Stimulated activated CD8-positive, alpha-beta memory T cell treated with anti-CD3 and anti-CD28 coated beads, Interleukin-12 subunit alpha, Interleukin-12 subunit beta, amount 100 ng/mL, for 1 hour (primary cell): ENCODE measurements at regions not wholly inside any gene's neighbourhood (a gene's known extent, or its start where the extent isn't known, plus 50 kb on each side); places are given as distances from the start of the nearest gene placed in this dataset.

ENCODE experiments used
- DNase-seq: peaks from one replicate; pipeline ENCODE4 v3.0.0-alpha.2; 2020; ENCODE audit warnings: low read depth

DNA sequence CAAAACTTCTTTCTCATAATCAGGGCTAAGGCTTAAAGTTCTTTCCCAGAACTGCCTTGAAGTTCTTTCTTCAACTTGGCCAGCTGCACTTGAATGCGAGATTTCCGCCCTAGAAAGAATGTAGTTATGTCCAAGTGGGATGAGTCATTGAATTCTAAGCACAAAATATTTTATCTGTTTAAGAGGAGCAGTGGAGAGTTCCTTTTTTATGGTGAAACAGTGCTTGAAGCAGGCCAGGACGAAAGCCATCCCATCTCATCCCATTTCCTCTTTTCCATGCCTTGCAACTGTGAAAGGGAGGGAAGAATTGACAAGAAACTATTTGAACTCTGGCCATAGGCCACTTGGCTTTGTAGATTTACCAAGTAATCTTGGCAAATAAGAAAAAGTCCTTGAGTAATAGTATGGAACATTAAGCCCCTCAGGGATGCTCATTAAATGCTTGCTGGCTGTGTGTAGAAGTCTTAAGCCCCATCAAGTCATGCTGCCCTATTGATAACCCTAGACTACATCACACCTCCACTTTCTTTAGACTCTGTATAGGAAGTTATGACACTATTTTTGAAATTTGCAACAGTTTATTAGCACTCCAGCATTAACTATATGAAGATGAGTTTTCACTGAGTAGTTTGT, 174.5 kb downstream of the KCTD12 start:
- no peak for DNase-seq

DNA sequence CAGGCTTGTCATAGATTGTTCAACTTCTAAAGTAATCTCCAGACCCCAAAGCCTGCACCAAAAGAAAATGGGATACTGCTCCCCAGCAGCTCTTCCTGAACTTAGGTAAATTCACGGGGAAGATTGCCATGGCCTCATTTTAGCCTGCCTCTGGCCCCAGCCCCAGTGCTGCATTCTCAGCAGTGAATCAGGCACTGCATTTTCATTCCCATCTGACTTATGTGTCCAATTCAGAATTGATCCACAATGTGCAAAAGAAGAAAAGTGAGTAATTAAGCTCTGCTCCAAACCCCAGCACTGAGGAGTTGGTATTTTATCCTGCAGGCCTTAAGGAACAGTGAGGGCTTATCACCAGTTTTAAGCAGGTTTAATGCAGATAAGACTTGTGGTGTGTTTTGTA, 176.4 kb downstream of the KCTD12 start:
- DNase-seq = no peak

DNA sequence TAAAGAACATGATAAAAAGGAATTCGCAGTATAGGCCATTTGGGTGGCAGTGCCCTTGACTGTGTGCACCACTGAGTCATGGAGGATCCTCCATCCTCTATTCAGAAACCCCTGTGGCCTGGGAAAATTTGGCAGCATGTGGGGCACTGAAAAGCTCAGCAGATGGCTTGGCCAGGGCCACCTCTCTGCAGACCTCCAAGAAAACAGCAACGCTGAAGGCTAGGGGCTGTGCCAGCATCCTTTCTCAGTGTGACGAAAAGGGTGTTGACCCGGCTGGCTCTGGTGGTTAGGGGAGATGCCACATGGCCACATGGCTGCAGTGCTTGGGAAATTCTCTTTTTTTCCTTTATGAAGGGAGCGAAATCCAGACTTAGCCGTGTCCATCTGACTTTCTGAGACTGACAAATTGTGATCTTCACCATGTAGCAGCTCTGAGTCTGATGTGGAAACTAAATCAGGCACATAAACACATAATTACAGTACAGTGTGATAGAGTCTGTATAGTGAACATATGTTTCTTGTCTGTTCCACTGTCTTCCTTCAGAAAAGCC, 178.0 kb downstream of the KCTD12 start:
- no peak for DNase-seq

DNA sequence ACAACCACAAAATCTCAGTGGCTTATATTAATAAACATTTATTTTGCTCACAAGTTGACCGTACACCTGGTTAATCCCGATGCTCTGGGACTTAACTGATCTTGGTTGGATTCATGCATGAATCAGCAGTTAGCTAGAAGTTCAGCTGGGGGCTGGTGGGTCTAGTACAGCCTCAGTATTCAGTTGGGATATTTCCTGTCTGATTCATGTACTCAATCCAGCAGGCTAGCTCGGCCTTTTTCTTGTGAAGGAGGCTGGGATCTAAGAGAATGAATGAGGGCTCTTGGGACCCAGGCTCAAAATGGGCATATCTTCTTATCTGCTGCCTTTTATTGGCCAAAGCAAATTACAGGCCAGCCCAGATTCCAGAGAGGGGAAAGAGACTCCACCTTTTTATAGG, 178.8 kb downstream of the KCTD12 start:
- DNase-seq = no peak

DNA sequence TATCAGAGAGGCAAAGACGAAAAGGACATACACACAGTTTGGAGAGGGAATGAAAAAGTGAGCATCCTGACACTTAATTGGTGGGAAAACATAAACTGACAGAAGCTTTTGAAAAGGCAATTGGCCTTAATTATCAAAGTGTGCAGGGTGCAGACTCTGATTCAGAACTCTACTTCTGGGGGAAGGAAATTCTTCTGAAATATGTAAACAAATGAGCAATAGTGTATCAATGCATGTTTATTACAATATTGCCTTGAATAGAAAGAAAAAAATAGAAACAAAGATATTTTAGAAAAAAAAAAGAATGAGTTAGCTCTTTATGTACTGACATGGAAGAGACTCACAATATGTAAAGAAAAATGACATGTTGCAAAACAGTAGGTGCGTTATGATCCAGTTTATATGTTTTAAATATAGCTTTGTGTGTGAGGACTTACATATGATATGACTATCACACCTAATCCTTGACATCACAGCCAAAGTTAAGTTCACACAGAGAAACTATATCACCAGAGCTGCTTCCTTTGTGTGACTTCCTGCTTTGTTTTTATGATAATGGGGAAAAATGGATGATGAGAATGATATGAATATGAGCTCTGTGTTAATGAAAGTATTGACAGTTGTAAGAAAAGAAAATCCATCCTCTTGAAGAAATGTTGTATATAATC, 182.4 kb downstream of the KCTD12 start:
- no peak for DNase-seq

DNA sequence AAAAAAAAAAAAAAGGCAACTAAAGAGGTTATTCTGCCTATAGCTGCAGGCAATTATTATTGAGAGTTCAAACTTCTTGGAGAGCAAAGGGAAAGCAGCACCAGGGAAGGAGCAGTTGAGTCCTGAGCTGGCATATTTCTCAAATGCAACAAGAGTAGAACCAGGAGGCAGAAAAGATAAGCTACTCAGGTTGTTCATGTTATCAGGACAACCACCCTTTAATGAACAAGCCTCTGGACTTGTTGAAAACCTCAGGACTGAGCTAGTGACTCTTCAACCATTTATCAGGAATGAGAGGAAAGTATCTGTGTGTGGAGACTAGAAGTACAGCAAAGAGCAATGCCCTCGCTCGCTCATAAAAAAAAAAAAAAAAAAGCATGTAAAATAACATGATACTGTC, 183.0 kb downstream of the KCTD12 start:
- no peak for DNase-seq

DNA sequence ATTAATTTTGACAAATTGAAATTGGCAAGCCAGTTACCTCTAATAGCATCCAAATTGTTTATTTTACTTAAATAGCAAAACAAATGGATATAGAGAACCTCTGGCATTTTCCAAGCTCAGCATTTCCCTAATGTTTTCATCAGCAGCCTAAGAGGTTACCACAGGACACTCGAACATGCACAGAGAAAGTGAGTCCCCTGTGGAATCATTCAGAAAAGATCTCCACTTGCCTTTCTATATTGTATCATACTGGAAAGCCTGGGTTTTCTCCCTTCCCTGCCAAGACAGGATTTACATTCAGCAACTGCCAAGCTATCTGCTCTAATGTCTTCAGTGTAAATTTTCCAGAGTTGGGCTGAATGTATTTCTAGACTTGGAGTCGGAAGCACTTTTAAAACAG, 188.9 kb downstream of the KCTD12 start:
- no peak for DNase-seq

DNA sequence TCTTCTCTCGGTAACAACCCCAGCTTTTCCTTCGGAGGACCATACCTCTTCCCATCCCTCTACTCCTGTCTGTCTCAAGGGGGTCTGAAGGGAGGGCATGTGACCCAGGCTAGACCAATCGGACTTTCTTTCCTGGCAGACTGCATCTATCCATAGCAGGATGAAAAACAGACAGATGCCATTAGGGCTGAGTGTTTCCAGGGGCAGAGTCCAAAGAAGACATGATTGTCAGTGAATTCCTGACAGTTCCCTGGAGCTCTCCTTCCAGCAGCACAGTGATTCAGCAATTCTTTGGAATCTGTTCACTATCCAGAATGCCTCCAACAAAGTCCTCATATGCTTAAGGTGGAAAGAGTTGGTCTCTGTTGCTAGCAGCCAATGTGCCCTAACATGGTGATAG, 189.8 kb downstream of the KCTD12 start:
- DNase-seq = no peak

DNA sequence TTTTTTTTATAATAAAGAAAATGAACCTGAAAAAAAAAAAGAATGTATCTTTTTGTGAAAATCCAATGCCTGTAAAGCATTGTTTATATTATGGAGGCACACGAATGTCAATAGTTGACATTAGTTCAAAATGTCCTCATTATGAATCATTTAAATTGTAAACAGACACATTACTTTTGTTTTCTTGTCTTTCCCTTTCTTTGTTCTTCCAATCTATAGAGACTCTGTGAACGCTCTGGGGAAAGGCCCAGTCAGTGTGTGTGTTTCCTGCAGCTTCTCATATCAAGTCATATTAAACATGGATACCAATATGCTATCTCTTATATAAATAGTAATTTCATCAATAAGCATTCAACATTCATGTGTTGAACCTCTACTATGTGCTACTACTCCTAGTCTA, 193.1 kb downstream of the KCTD12 start:
- no peak for DNase-seq

DNA sequence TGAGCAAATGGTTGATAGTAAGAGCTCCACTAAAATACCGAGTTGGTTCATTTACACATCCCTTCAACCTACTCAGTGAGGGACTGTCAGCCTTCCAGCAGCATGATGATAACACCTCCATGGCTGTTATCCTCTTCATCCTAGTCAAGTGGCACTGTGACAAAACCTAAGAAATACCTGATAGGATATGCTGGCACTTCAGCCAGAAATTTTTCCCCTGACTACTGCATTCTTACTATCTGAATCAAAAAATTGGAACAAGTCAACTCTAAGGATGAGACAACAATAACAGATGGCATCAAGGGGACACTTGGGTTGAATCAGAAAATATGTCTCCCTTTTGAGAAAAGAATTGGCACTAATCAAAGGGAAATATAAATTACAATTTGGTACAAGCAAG, 193.9 kb downstream of the KCTD12 start:
- DNase-seq = no peak

DNA sequence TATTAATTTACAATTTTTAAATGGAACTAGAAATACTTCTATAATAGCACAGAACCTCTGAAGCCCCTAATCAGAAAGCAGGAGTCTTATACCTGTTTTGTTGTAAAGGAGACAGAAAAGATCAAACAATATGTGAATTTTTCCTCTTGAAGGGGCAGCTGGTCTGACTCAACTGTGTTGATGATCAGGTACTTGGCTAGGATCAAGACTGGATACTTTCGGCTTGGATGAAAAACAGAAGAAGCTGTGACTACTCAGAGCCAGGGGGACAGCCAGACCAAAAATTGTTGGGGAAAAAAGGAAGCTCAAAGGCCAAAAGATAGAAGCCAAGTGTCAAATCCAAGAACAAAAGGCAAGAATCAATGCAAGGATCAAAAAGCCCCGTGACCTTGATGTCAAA, 195.6 kb downstream of the KCTD12 start:
- DNase-seq = no peak

DNA sequence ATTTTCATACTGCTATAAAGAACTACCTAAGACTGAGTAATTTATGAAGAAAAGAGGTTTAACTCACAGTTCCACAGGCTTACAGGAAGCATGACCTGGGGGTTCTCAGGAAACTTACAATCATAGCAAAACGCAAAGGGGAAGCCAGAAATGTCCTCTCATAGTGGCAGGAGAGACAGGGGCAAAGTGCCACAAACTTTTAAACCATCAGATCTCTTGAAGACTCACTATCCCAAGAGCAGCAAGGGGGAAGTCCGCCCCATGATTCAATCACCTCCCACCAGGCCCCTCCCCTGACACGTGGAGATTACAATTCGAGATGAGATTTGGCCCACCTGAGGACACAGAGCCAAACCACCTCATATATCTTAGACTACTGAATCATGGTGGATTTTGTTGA, 198.7 kb downstream of the KCTD12 start:
- no peak for DNase-seq

DNA sequence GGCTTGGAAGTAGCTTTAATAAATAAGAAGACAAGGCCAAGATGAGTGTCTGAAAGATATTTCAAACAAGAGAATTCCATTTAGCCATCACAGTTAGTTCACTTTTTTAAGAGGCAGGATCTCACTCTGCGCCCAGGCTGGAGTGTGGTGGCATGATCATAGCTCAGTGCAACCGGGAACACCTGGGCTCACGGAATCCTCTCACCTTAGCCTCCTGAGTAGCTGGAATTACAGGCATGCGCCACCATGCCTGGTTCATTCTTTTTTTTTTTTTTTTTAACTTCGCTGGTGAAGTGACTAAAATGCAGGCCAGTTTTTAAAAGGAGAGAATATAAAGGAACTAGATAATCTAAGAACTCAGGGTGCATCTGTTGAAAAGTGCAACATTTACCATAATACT, 200.3 kb downstream of the KCTD12 start:
- DNase-seq = no peak

DNA sequence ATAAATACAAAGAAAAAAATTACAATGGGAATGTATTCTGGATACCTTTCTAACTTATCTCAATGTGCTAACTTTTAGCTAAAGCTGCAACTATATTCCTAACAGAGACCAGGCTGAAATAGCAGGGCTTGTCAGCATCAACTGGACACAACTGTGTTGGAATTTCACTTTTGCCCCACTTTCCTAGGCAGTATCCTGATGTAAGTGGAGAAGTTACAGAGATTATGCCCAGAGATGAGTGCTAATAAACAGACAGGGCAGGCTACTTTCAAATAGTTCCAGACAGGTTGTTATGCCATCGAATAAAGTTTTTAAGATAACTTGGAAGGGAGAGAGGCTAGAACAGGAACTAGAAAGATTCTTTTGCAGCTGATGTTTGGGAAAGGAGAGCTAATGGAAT, 201.9 kb downstream of the KCTD12 start:
- no peak for DNase-seq

DNA sequence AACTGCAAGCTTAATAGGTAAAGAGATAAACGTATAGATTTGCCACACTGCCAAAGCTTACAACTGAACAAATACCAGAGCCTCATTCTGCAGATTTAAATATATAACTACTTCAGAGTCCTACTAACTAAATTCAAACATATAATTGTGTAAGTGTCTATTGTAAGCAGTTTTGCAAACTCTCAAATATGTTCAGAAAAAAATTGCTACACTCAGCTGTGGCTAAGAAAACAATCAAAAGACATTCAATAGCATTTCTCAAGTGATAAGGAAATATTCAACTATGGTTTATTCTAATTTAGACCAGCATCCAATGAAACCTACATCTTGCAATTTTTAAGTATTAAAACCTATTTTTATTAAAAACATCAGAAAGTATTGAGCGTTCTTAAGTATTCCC, 202.4 kb downstream of the KCTD12 start:
- DNase-seq = no peak

DNA sequence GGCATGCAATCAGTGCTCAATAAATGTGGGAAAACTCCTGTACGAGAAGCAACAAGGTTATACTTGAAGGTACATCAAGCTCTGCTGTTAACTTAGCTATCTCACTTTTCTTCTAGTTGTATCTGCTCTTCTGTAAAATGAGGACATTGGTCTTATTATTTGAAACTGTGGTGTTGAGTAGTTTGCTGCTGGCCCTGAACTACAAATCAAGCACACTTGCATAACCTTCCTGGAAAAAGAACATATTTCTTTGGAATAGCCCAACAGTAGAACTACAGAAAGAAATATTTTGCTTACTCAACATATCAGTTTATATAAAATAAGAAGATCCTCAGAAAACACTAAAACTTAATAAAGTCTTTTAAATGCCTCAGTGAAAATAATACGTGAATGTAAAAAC, 203.0 kb downstream of the KCTD12 start:
- DNase-seq = no peak

DNA sequence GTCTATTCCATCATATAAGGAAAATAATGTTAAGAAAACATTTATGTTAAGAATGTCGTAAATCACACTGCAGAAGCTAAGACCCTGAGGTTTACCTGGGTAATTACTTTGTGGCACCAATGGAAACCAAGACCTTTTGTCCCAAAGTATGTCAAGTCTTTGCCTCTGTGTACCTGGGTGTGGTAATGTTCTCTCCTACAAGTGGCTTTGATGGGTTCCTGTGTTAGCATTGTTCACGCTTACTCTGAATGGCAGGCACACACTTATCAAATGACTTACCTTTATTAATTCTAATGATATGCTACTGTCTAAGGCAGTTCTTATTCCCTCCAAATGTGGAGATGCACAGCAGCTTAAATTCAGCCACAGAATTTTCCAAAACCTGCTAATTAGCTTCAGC, 206.1 kb downstream of the KCTD12 start:
- no peak for DNase-seq

DNA sequence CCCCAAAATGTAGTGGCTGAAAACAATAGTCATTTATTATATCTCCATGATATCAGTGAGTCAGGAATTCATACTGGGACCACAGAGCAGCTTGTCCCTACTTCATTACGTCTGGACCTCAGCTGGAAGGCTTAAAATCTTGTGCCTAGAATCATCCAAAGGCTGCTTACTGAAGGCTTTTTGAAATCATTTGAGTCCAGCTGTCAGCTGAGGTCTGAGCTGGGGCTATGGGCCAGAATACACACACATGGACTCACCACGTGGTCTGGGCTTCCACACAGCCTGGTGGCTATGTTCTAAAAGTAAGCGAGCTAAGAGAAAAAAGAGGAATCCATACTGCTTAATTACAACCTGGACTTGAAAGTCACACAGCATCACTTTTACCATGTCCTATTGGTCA, 209.2 kb downstream of the KCTD12 start:
- DNase-seq = no peak

DNA sequence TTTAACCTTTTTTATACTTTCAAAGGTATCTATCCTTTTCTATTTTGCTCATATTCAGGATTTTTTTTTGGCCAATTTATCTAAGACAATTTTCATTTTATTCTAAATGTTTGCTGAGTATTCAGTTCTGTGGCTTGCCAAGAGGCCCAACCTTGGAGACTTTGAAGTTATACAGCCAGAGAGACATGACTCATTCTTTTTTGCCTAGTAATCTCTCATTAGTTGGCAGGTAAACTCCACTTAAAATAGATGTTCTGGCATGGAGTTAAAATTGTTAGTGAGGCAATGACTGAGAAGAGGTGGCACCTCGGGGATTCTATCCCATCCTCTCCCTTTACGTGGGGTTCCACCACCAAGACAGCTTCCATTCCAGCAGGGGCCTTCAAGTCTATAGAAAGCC, 213.8 kb downstream of the KCTD12 start:
- no peak for DNase-seq

DNA sequence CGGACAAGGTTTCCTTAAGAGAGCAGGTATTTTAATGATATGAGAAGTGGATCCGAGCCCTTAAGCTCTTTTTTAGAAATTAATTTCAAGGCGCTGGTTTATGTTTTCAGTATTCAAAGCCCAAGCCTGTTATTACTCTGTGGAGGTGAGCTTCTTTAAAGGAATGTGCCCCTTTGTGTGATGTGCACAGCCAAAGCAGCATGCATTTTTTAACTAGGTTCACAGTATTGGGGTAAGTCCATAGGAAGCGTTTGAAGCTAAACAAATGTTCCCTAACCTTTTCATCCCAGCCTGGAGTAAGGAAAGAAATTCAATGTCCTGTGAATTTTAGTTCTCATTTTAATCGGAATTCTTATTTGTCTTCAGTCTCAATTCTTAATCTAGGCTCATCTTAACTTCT, 217.5 kb downstream of the KCTD12 start:
- DNase-seq = no peak

DNA sequence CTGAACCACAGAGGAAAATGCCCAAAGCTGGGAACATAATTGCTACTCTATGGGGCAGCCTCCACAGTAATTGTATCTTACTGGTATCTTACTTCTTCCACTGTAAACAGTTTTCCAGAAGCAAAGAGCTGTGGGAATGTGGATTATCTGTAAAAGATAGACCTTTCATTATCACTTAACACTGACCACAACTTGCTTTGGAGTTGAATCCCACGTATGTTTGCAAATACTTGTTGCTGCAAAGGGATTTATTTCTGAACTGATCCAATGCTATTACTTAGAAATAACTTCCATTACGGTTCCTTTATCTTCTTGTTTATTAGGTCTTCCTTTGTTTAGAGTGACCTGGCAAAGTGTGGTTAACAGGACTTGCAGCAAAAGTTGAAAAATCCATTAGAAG, 218.1 kb downstream of the KCTD12 start:
- DNase-seq = no peak

DNA sequence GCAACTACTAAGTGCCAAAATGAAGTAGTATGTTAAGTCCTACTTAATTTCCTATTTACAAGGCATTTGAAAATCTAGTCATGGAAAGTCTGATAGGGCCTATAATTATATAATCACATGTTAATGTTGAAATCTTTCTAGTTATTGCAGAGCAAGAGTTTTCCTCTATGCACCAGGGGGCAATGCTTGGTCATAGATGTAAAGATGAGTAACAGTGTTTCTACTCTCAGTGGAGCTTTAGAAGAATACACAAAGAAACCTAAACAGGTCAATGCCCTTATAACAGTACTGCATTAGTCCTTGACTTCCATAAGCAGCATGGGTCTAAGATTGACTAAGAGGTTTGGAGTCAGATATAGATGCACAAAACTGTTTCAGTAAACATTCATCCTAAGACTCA, 218.7 kb downstream of the KCTD12 start:
- DNase-seq = no peak

DNA sequence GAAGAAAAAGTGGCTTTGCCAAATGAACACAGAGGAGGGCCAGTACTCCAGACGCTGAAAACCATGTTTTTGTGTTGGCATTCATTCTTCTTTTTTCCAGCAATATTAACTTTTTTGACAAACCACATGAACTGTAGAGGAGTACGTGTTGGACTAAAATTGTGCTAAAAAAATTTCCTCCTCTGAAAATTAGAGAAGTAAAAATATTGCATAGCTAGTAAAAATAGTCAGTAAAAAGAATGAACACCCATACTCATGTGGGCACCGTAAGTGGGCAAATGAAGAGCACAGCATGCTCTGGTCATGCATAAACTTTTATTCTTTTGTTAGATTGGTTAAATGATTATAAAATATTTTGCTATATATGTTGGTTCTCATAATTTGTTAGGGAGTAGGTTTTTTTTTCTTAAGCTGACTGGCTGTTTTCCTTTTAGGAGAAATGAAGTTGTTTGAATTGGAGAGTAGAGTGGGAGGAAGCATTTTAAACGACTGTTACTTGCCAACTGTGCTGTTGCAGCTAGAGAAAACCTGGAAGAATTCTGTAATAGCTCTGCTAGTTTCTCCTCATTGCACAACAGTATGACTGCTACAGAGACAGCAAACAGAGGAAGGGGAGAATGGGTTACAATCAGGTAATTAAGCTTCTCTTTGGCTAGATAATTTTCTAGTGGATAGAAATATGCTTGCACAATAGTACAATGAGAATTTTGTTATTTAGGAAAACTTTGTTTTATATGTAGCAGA, 222.4 kb downstream of the KCTD12 start:
- DNase-seq = no peak
